Ishikawa (cell line): ENCODE measurements at regions not wholly inside any gene's neighbourhood (a gene's known extent, or its start where the extent isn't known, plus 50 kb on each side); places are given as distances from the start of the nearest gene placed in this dataset.

Experiments used
- CEBPB ChIP-seq: IDR thresholded peaks from 2 replicates; pipeline ENCODE4 v1.6.1; 2012
- CREB1 ChIP-seq: IDR thresholded peaks from 2 replicates; pipeline ENCODE4 v1.6.1; 2012; ENCODE audit warnings: low read depth
- EGR1 ChIP-seq: IDR thresholded peaks from 2 replicates; pipeline ENCODE4 v1.6.1; 2012
- EP300 ChIP-seq: IDR thresholded peaks from 2 replicates; pipeline ENCODE4 v1.6.1; 2012; ENCODE audit warnings: borderline replicate concordance
- FOXM1 ChIP-seq: IDR thresholded peaks from 2 replicates; pipeline ENCODE4 v1.6.1; 2012; ENCODE audit warnings: low read depth, borderline replicate concordance
- MAX ChIP-seq: IDR thresholded peaks from 2 replicates; pipeline ENCODE4 v1.6.1; 2012
- NFIC ChIP-seq: IDR thresholded peaks from 2 replicates; pipeline ENCODE4 v1.6.1; 2012
- RAD21 ChIP-seq: IDR thresholded peaks from 2 replicates; pipeline ENCODE4 v1.6.1; 2012; ENCODE audit warnings: low read depth
- TAF1 ChIP-seq: IDR thresholded peaks from 2 replicates; pipeline ENCODE4 v1.6.1; 2012; ENCODE audit warnings: low read depth, mild to moderate bottlenecking
- TCF12 ChIP-seq: IDR thresholded peaks from 2 replicates; pipeline ENCODE4 v1.6.1; 2012; ENCODE audit warnings: low read depth
- TEAD4 ChIP-seq: IDR thresholded peaks from 2 replicates; pipeline ENCODE4 v1.6.1; 2012
- YY1 ChIP-seq: IDR thresholded peaks from 2 replicates; pipeline ENCODE4 v1.6.1; 2012; ENCODE audit warnings: low read depth
- ZBTB7A ChIP-seq: IDR thresholded peaks from 2 replicates; pipeline ENCODE4 v1.6.1; 2012; ENCODE audit warnings: low read depth
- TF ChIP-seq, protein P1 (sequence below): IDR thresholded peaks from 2 replicates; pipeline ENCODE4 v1.6.1; 2012; ENCODE audit warnings: low read depth, mild to moderate bottlenecking
- TF ChIP-seq, protein P2 (sequence below): IDR thresholded peaks from 2 replicates; pipeline ENCODE4 v1.6.1; 2012

DNA sequence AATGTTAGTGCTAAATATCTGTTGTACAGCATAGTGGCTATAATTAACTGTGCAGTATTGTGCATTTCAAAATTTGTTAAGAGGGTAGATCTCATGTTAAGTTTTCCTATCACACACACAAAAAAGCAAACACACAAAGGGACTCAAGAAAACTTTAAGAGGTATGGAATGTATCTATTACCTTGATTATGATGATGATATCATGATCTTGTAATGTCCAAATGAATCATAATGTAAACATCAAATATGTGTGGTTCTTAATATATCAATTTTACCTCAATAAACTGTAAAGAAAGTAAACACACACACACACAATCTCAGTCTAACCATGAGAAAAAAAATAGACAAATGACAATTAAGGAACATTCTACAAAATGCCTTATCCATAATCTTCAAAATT is 934.6 kb downstream of the SLITRK1 start:
- no peak for TF ChIP-seq TEAD4
- TF ChIP-seq TAF1, result no peak
- no peak for TF ChIP-seq EGR1
- TF ChIP-seq CEBPB, result no peak
- TF ChIP-seq RAD21, result no peak
- TF ChIP-seq, protein P1, sequence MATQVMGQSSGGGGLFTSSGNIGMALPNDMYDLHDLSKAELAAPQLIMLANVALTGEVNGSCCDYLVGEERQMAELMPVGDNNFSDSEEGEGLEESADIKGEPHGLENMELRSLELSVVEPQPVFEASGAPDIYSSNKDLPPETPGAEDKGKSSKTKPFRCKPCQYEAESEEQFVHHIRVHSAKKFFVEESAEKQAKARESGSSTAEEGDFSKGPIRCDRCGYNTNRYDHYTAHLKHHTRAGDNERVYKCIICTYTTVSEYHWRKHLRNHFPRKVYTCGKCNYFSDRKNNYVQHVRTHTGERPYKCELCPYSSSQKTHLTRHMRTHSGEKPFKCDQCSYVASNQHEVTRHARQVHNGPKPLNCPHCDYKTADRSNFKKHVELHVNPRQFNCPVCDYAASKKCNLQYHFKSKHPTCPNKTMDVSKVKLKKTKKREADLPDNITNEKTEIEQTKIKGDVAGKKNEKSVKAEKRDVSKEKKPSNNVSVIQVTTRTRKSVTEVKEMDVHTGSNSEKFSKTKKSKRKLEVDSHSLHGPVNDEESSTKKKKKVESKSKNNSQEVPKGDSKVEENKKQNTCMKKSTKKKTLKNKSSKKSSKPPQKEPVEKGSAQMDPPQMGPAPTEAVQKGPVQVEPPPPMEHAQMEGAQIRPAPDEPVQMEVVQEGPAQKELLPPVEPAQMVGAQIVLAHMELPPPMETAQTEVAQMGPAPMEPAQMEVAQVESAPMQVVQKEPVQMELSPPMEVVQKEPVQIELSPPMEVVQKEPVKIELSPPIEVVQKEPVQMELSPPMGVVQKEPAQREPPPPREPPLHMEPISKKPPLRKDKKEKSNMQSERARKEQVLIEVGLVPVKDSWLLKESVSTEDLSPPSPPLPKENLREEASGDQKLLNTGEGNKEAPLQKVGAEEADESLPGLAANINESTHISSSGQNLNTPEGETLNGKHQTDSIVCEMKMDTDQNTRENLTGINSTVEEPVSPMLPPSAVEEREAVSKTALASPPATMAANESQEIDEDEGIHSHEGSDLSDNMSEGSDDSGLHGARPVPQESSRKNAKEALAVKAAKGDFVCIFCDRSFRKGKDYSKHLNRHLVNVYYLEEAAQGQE, result no peak
- TF ChIP-seq EP300, result no peak
- no peak for TF ChIP-seq TCF12
- TF ChIP-seq ZBTB7A, result no peak
- TF ChIP-seq YY1, result no peak
- no peak for TF ChIP-seq MAX
- TF ChIP-seq FOXM1, result no peak
- TF ChIP-seq, protein P2, sequence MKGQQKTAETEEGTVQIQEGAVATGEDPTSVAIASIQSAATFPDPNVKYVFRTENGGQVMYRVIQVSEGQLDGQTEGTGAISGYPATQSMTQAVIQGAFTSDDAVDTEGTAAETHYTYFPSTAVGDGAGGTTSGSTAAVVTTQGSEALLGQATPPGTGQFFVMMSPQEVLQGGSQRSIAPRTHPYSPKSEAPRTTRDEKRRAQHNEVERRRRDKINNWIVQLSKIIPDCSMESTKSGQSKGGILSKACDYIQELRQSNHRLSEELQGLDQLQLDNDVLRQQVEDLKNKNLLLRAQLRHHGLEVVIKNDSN, result no peak
- no peak for TF ChIP-seq CREB1
- no peak for TF ChIP-seq NFIC

DNA sequence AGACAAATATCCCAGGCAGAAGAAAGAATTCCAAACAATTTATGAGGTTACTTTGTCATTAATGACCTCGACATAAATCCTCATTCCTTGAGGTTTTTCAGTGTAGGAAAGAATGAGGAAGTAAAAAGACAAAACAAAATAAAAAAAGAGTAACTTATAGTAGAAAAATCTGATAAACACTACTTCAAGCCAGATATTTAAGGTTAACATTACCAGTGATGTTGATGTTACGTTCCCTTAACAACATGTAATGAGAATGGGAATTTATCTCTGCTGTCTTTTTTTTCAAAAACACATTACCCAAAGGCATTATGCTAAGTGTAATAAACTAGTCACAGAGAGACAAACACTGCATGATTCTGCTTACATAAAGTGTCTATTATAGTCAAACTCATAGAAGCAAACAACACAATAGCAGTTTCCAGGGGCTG is 935.1 kb downstream of the SLITRK1 start:
- no peak for TF ChIP-seq CREB1
- no peak for TF ChIP-seq TAF1
- no peak for TF ChIP-seq NFIC
- no peak for TF ChIP-seq MAX
- TF ChIP-seq, protein P2, result no peak
- no peak for TF ChIP-seq RAD21
- TF ChIP-seq, protein P1, result no peak
- no peak for TF ChIP-seq FOXM1
- TF ChIP-seq EGR1, result no peak
- no peak for TF ChIP-seq TCF12
- no peak for TF ChIP-seq CEBPB
- no peak for TF ChIP-seq TEAD4
- no peak for TF ChIP-seq ZBTB7A
- TF ChIP-seq EP300, result no peak
- no peak for TF ChIP-seq YY1

DNA sequence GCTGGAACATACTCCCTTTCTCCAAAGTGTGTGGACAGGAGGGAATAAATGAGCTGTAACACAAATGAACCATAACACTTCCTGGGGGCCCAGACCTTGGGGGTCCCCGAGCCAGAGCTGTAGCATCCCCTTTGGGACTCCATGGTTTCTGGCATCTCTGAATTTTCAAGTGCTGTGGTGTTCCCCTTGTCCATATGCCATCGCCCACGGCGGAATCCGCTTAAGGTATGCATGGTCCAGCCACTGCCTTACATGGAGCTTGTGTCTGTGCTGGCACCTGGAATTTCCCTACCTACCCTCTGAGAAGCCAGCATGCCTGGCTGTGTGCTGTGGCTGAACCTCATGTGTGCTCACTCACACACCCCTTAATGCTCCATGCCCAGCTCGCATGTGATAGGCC is 943.6 kb downstream of the SLITRK1 start:
- no peak for TF ChIP-seq TEAD4
- TF ChIP-seq MAX, result no peak
- no peak for TF ChIP-seq TCF12
- TF ChIP-seq EP300, result no peak
- TF ChIP-seq RAD21, result no peak
- no peak for TF ChIP-seq FOXM1
- no peak for TF ChIP-seq TAF1
- no peak for TF ChIP-seq EGR1
- no peak for TF ChIP-seq CREB1
- TF ChIP-seq, protein P1, result no peak

GRCh38 chr13:82934000-82934399 is 948.3 kb downstream of the SLITRK1 start:
- TF ChIP-seq, protein P1, result no peak
- TF ChIP-seq TAF1 (no peak), TEAD4 (no peak), TCF12 (no peak), NFIC (no peak), RAD21 (no peak), YY1 (no peak), EP300 (no peak), EGR1 (no peak), CEBPB (no peak), CREB1 (no peak), MAX (no peak), FOXM1 (no peak), ZBTB7A (no peak)
- TF ChIP-seq, protein P2, result no peak
